ENCODE measurements at regions not wholly inside any gene's neighbourhood (a gene's known extent, or its start where the extent isn't known, plus 50 kb on each side); places are given as distances from the start of the nearest gene placed in this dataset.

DNA sequence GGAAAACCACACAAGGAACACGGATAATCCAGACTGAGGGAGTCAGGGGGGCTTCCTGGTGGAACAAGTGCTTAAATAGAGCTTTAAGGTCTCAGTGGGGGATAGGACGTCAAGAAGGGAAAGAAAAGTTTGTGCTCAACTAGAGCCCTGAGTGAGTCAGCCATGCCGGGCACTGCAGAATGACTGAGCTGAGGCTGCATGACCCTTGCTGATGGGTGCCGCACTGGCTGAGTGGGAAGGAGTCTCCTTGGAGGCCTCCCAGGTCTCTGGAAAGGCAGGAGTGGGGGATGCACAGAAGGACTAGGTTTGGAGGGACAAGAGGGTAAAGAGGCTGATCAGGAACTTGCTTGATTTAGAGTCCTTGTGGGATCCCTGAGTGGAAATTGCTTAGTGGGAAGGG lies 150.3 kb downstream of the RPLP1 start:
- H3K4me3 Mint-ChIP-seq = no peak overlapping the region
- Histone ChIP-seq H3K27me3 (ENCODE audit: control insufficient read depth, insufficient read depth, low read length, poor library complexity, severe bottlenecking) (peaks cover 53% of the 10 kb centered on the region), H3K4me3 (ENCODE audit: low read length) (no peak overlapping the region), H3K4me1 (ENCODE audit: control insufficient read depth, insufficient read depth, low read length) (peaks cover 4% of the 10 kb centered on the region), H3K27ac (ENCODE audit: low read depth, low read length) (no peak overlapping the region), H3K9ac (ENCODE audit: extremely low read depth, low read length, poor library complexity, severe bottlenecking) (no peak overlapping the region), H3K9me3 (ENCODE audit: control insufficient read depth, low read length) (peaks cover 5% of the 10 kb centered on the region), H3K36me3 (ENCODE audit: control insufficient read depth, insufficient read depth, low read length) (no peaks in the 10 kb centered on the region)
- peaks cover 43% of the 10 kb centered on the region for H3K4me1 Mint-ChIP-seq
- no peaks in the 10 kb centered on the region for H3K36me3 Mint-ChIP-seq (ENCODE audit: low read depth)
- H3K9me3 Mint-ChIP-seq = peaks cover 4% of the 10 kb centered on the region
- DNase-seq = peak; percentile 34
- 90 to 92% methylated on average over 3 to 4 of the region's 4 CpGs for WGBS, 2 experiments (ENCODE audit: insufficient coverage in 1 of 2, insufficient read length in 1 of 2)
- TF ChIP-seq, protein P1, sequence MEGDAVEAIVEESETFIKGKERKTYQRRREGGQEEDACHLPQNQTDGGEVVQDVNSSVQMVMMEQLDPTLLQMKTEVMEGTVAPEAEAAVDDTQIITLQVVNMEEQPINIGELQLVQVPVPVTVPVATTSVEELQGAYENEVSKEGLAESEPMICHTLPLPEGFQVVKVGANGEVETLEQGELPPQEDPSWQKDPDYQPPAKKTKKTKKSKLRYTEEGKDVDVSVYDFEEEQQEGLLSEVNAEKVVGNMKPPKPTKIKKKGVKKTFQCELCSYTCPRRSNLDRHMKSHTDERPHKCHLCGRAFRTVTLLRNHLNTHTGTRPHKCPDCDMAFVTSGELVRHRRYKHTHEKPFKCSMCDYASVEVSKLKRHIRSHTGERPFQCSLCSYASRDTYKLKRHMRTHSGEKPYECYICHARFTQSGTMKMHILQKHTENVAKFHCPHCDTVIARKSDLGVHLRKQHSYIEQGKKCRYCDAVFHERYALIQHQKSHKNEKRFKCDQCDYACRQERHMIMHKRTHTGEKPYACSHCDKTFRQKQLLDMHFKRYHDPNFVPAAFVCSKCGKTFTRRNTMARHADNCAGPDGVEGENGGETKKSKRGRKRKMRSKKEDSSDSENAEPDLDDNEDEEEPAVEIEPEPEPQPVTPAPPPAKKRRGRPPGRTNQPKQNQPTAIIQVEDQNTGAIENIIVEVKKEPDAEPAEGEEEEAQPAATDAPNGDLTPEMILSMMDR (conservative IDR thresholded peaks at IDR 0.05) = no peak
- H3K27me3 Mint-ChIP-seq (ENCODE audit: insufficient read depth) = peaks cover 71% of the 10 kb centered on the region
- no peak overlapping the region for H3K27ac Mint-ChIP-seq

DNA sequence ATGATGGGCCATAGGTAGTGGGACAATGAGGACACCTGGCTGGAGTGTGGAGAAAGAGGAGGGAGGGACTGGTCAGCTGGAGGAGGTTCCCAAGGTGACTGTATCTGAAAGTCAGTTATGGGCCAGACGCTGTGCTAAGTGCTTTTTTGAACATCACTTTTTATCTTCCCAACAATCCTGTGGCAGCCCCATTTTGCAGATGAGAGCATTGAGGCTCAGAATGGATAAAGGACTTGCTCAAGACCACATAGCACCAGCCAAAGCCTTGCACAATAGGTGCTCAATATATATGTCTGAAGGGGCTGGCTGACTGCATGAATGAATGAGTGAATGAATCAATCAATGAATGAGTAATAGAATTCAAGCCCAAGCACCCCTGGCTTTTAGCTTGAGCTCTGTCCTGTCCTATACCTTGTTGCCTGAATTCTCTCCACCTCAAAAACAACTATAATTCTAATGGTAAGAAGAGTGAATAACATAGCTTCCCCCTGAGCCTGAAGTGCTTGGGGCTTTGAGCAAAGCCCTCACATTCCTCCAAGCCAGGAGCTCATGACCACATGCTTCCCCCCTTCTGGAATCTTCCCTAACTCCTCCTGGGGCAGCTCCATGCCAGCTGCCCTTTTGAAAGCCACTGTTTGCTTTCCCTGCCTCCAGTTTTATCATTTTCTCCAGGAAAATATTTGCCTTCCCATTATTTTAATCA lies 150.9 kb downstream of the RPLP1 start:
- 0% methylated on average over 1 of the region's 1 CpG for WGBS, 2 experiments (ENCODE audit: insufficient coverage in 1 of 2, insufficient read length in 1 of 2)
- Mint-ChIP-seq H3K27ac (peak overlapping the region; percentile 56), H3K36me3 (ENCODE audit: low read depth) (no peaks in the 10 kb centered on the region), H3K9me3 (peaks cover 1% of the 10 kb centered on the region), H3K4me3 (no peak overlapping the region), H3K4me1 (peaks cover 43% of the 10 kb centered on the region), H3K27me3 (ENCODE audit: insufficient read depth) (peaks cover 71% of the 10 kb centered on the region)
- TF ChIP-seq, protein P1 (conservative IDR thresholded peaks at IDR 0.05) = no peak
- Histone ChIP-seq H3K36me3 (ENCODE audit: control insufficient read depth, insufficient read depth, low read length) (no peaks in the 10 kb centered on the region), H3K9ac (ENCODE audit: extremely low read depth, low read length, poor library complexity, severe bottlenecking) (no peak overlapping the region), H3K4me3 (ENCODE audit: low read length) (no peak overlapping the region), H3K9me3 (ENCODE audit: control insufficient read depth, low read length) (no peaks in the 10 kb centered on the region), H3K27me3 (ENCODE audit: control insufficient read depth, insufficient read depth, low read length, poor library complexity, severe bottlenecking) (peaks cover 47% of the 10 kb centered on the region), H3K4me1 (ENCODE audit: control insufficient read depth, insufficient read depth, low read length) (peaks cover 4% of the 10 kb centered on the region), H3K27ac (ENCODE audit: low read depth, low read length) (no peak overlapping the region)
- DNase-seq = no peak

GRCh38 chr15:69604072-69604411 lies 151.4 kb downstream of the RPLP1 start:
- Histone ChIP-seq H3K4me3 (ENCODE audit: low read length) (no peak overlapping the region), H3K36me3 (ENCODE audit: control insufficient read depth, insufficient read depth, low read length) (no peaks in the 10 kb centered on the region), H3K9me3 (ENCODE audit: control insufficient read depth, low read length) (no peaks in the 10 kb centered on the region), H3K27me3 (ENCODE audit: control insufficient read depth, insufficient read depth, low read length, poor library complexity, severe bottlenecking) (peaks cover 42% of the 10 kb centered on the region), H3K27ac (ENCODE audit: low read depth, low read length) (no peak overlapping the region), H3K4me1 (ENCODE audit: control insufficient read depth, insufficient read depth, low read length) (peaks cover 4% of the 10 kb centered on the region), H3K9ac (ENCODE audit: extremely low read depth, low read length, poor library complexity, severe bottlenecking) (no peak overlapping the region)
- WGBS, 2 experiments (ENCODE audit: insufficient coverage in 1 of 2, insufficient read length in 1 of 2) = 37 to 49% methylated on average over 4 of the region's 4 CpGs
- H3K36me3 Mint-ChIP-seq (ENCODE audit: low read depth) = no peaks in the 10 kb centered on the region
- TF ChIP-seq, protein P1 (conservative IDR thresholded peaks at IDR 0.05) = peak; percentile 67
- H3K27me3 Mint-ChIP-seq (ENCODE audit: insufficient read depth) = peaks cover 69% of the 10 kb centered on the region
- H3K4me3 Mint-ChIP-seq = no peak overlapping the region
- H3K4me1 Mint-ChIP-seq = peaks cover 43% of the 10 kb centered on the region
- H3K27ac Mint-ChIP-seq = peak overlapping the region; percentile 56
- peaks cover 1% of the 10 kb centered on the region for H3K9me3 Mint-ChIP-seq
- DNase-seq = peak; percentile 83

All from endodermal cell (in vitro differentiated cells).